VCaP (cell line): ENCODE measurements at regions not wholly inside any gene's neighbourhood (a gene's known extent, or its start where the extent isn't known, plus 50 kb on each side); places are given as distances from the start of the nearest gene placed in this dataset.
"Not testable (repeated sequence)": the region's sequence is repeated elsewhere in the genome, so short reads cannot be mapped to it uniquely, and the experiment has no call there.

Source experiments
- H3K27ac ChIP-seq: fragments of 450-650 bp; 2 replicates; pipeline ENCODE4 v1.5.1; 2017
- TF ChIP-seq, protein P1 (sequence below): fragments of 450-650 bp; conservative IDR thresholded peaks from 2 replicates; pipeline ENCODE4 v1.5.1; 2017; ENCODE audit warnings: mild to moderate bottlenecking, moderate library complexity

- H3K27ac ChIP-seq: no peak overlapping the region
Observed at GRCh38 chr20:57819691-57820380, 110.0 kb upstream of the PMEPA1 start.

DNA sequence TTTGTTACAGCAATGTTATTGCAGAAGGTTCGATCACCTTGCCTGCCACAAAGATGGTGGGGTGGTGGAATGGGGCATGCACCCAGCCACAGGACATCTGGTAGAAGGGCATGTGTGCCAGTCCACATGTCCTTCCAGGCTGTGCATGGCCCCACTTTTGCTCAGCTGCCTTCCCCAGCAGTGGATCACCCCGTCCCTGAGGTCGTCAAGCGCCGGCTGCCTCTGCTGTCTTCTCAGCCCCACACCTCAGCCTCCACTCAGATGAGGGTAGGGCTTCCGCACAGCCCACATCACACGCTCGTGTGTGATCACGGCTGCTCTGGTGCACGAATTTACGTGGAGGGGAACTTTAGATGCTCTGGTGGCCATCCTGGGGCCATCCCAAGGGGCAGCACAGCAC lies 109.5 kb upstream of the PMEPA1 start:
- TF ChIP-seq, protein P1, sequence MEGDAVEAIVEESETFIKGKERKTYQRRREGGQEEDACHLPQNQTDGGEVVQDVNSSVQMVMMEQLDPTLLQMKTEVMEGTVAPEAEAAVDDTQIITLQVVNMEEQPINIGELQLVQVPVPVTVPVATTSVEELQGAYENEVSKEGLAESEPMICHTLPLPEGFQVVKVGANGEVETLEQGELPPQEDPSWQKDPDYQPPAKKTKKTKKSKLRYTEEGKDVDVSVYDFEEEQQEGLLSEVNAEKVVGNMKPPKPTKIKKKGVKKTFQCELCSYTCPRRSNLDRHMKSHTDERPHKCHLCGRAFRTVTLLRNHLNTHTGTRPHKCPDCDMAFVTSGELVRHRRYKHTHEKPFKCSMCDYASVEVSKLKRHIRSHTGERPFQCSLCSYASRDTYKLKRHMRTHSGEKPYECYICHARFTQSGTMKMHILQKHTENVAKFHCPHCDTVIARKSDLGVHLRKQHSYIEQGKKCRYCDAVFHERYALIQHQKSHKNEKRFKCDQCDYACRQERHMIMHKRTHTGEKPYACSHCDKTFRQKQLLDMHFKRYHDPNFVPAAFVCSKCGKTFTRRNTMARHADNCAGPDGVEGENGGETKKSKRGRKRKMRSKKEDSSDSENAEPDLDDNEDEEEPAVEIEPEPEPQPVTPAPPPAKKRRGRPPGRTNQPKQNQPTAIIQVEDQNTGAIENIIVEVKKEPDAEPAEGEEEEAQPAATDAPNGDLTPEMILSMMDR: no peak
- H3K27ac ChIP-seq: no peak overlapping the region

More at GRCh38 chr20:57819691-57820380, 110.0 kb upstream of the PMEPA1 start:
- TF ChIP-seq, protein P1: no peak

DNA sequence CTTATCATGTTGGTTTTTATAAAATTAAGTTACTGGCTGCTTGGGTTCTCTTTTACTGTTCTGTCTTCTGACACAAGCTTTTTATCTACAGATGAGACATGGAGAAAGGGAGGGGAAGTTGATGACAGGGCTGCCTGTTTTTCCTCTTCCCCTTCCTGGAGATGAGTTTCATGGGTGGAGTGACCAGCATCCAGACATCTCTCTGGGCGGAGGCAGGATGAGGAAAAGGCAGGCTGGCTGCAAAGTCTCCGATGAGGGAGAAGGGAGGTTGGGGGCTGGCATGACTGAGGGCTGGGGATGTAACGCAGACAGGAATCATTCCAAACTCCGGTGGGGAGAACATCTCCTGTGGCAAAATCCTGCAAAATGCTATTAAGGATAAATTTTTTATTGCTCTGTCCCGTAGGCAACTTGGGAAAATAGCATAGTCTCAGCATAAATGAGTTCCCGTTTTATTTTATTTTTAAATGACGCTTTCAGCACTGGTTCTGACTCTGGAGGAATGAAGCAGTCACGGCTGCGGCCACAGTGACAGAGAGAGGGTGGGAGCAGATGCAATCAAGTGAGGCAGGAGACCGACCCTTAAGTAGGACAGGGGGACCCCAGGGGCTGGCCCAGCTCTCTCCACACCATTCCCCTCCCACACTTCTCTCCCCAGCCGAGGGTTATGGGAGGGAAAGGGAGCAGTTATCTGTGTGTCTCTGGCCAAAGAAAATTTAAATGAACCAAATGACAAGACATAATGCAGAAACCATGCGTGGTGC lies 108.8 kb upstream of the PMEPA1 start:
- TF ChIP-seq, protein P1: no peak
- no peak overlapping the region for H3K27ac ChIP-seq

DNA sequence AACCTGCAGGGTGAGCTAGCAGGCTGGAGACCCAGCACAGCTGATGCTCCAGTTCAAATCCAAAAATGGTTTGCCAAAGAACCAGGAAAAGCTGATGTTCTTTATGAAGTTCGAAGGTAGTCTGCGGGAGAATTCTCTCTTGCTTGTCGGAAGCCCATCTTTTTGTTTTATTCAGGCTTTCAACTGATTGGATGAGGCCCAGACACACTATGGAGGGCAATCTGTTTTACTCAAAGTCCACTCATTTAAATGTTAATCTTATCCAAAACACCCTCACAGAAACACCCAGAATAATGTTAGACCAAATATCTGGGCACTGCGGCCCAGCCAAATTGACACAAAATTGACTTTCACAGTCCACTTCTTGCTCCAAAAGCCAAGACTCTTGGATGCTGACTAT lies 105.6 kb upstream of the PMEPA1 start:
- TF ChIP-seq, protein P1: no peak
- no peak overlapping the region for H3K27ac ChIP-seq

GRCh38 chr20:57814529-57814928 lies 104.7 kb upstream of the PMEPA1 start:
- TF ChIP-seq, protein P1: no peak
- no peak overlapping the region for H3K27ac ChIP-seq

- TF ChIP-seq, protein P1: no peak
- H3K27ac ChIP-seq: no peak overlapping the region
Observed at GRCh38 chr20:57813509-57814269, 103.9 kb upstream of the PMEPA1 start.

- not testable (repeated sequence) for H3K27ac ChIP-seq
Observed at GRCh38 chr20:57812632-57813031, 102.8 kb upstream of the PMEPA1 start.
